Kidney (tissue), 13 donors: ENCODE measurements at regions not wholly inside any gene's neighbourhood (a gene's known extent, or its start where the extent isn't known, plus 50 kb on each side); places are given as distances from the start of the nearest gene placed in this dataset.

ENCODE experiments used
- DNase-seq, 5 donors: peaks; one replicate each; pipeline ENCODE4 v3.0.0-alpha.2; 2013 to 2020
- FAIRE-seq: peaks from 2 replicates; lab custom pipeline; 2012; peaks lifted over from hg19 to GRCh38; lab: Jason Lieb, UNC
- H3K27ac ChIP-seq, 2 donors: one replicate each; pipeline ENCODE4 v1.7.0; 2013; ENCODE audit warnings: low read depth in 2 of 2, low read length in 2 of 2, inconsistent platforms in 1 of 2
- H3K27me3 ChIP-seq: one replicate; pipeline ENCODE4 v1.7.1; 2013; ENCODE audit warnings: low read length, inconsistent platforms; ENCODE audit not compliant: control insufficient read depth, insufficient read depth
- H3K36me3 ChIP-seq, 3 donors: one replicate each; pipeline versions ENCODE4 v1.7.0 to v1.7.1; 2013; ENCODE audit warnings: low read length in 3 of 3, control low read depth in 1 of 3, inconsistent platforms in 1 of 3; ENCODE audit not compliant: insufficient read depth in 3 of 3, control insufficient read depth in 2 of 3
- H3K4me1 ChIP-seq, 3 donors: one replicate each; pipeline versions ENCODE4 v1.7.0 to v1.7.1; 2013; ENCODE audit warnings: low read length in 3 of 3, inconsistent platforms in 1 of 3, low read depth in 1 of 3; ENCODE audit not compliant: control insufficient read depth in 2 of 3, insufficient read depth in 2 of 3
- H3K4me3 ChIP-seq, 3 donors: one replicate each; pipeline versions ENCODE4 v1.7.0 to v1.8.1; 2013; ENCODE audit warnings: low read length in 3 of 3, control low read depth in 1 of 3, inconsistent platforms in 1 of 3
- H3K9ac ChIP-seq, 3 donors: one replicate each; pipeline versions ENCODE4 v1.7.0 to v1.7.1; 2013; ENCODE audit warnings: low read length in 3 of 3, control low read depth in 1 of 3, inconsistent platforms in 1 of 3
- H3K9me3 ChIP-seq, 3 donors: one replicate each; pipeline versions ENCODE4 v1.7.0 to v1.7.1; 2013; ENCODE audit warnings: low read length in 3 of 3, control low read depth in 1 of 3, inconsistent platforms in 1 of 3; ENCODE audit not compliant: control insufficient read depth in 2 of 3, insufficient read depth in 1 of 3
- intact Hi-C: fragments of 100-400 bp; cut with DNase I; formaldehyde crosslinking; loops from one replicate; pipeline ENCODE4 v1.11.1; 2022
- TF ChIP-seq, protein P1 (sequence below): IDR thresholded peaks from 3 replicates; pipeline ENCODE4 v1.5.1; 2012; ENCODE audit warnings: mild to moderate bottlenecking, moderate library complexity, borderline replicate concordance; ENCODE audit not compliant: insufficient read depth; ENCODE audit errors: extremely low read depth
- donor health status: control.
- donor health status: control.
- donor health status: control.
- donor health status: control.
- donor health status: control.
- donor health status: DM: yes; HTN: yes; CAD: no.
- donor health status: Normal renal cell carcinoma (clear cell type).

DNA sequence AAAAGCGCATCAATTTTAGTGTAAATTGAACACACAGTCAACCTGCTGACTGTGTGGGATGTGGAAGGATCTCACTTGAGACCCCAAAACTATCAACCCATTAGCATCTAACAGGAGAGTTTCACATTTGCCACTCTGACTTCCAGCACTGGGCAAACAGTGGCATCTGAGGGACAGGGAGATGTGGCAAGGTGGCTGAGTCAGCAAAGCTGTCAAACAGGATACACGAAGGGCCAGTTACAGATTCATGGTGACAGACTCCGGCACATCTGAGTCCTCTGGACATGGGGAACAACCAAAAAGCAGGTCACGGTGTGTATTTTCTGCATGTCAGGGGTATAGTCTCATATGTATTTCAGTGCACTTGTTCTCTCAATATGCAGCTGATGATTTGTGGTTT lies 573.4 kb upstream of the PPP2R3A start:
- Histone ChIP-seq H3K27me3 (no peaks in the 10 kb centered on the region), H3K9me3 (peaks cover 0 to 10% (median 0%) of the 10 kb centered on the region in 3 donors), H3K4me3 (no peak overlapping the region), H3K27ac (no peak overlapping the region), H3K4me1 (no peaks in the 10 kb centered on the region), H3K9ac (no peak overlapping the region), H3K36me3 (no peaks in the 10 kb centered on the region)
- intact Hi-C loops: no loop called here
- TF ChIP-seq, protein P1, sequence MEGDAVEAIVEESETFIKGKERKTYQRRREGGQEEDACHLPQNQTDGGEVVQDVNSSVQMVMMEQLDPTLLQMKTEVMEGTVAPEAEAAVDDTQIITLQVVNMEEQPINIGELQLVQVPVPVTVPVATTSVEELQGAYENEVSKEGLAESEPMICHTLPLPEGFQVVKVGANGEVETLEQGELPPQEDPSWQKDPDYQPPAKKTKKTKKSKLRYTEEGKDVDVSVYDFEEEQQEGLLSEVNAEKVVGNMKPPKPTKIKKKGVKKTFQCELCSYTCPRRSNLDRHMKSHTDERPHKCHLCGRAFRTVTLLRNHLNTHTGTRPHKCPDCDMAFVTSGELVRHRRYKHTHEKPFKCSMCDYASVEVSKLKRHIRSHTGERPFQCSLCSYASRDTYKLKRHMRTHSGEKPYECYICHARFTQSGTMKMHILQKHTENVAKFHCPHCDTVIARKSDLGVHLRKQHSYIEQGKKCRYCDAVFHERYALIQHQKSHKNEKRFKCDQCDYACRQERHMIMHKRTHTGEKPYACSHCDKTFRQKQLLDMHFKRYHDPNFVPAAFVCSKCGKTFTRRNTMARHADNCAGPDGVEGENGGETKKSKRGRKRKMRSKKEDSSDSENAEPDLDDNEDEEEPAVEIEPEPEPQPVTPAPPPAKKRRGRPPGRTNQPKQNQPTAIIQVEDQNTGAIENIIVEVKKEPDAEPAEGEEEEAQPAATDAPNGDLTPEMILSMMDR: no peak
- DNase-seq (no peak), FAIRE-seq (no peak)

DNA sequence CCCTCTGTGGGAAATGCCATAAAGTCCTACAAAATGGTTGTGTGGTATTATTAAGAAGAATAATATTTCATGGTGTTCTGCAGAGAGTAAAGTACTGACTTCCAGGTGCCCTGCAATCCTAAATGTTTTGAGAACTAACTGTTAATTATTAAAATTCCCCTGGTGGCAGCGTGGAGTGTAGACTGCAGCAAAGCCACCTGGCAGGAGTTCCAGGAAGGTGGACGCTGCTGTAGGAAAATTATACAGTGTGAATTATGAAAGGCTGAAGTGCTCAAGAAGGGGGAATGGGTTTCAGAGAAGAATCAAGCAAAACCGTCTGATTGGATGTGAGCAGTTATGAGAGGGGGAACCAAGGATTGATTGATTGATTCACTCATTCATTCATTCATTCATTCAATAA lies 572.4 kb upstream of the PPP2R3A start:
- FAIRE-seq (no peak), DNase-seq (no peak)
- TF ChIP-seq, protein P1: peak; percentile 6
- Histone ChIP-seq H3K4me1 (no peaks in the 10 kb centered on the region), H3K27me3 (no peaks in the 10 kb centered on the region), H3K9ac (no peak overlapping the region), H3K36me3 (no peaks in the 10 kb centered on the region), H3K4me3 (no peak overlapping the region), H3K27ac (no peak overlapping the region), H3K9me3 (peaks cover 0 to 10% (median 0%) of the 10 kb centered on the region in 3 donors)
- intact Hi-C loops: no loop called here

DNA sequence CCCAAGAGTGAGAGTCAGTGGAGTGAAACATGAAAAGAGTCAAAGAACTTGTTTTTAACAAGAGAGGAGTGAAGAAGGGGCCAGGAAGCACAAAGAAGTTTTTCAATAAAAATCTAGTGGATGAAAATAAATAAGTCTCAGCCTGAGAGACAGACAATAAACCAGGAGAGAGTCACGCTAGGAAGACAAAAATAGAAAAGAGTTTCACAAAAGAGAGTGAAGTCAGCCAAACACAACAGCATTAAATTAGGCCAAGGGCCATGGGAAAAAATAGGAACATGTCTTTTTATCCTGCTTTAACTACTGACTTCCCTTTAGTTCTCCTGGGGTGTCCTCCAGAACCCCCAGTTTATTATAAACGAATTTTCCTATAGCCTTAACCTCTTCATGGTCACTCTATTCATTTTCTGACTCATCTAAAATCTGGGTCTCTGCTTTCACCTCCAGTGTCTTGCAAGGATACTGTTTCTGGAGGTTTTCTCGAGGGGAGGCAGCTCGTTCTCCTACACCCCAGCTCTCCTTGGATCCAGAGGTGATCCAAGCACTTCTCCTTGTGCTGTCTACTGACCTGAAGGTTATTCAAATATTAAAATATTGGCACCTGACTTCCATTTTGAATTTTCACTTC lies 571.5 kb upstream of the PPP2R3A start:
- Histone ChIP-seq H3K36me3 (no peaks in the 10 kb centered on the region), H3K9ac (no peak overlapping the region), H3K4me1 (no peaks in the 10 kb centered on the region), H3K4me3 (no peak overlapping the region), H3K9me3 (peaks cover 0 to 10% (median 0%) of the 10 kb centered on the region in 3 donors), H3K27ac (no peak overlapping the region), H3K27me3 (no peaks in the 10 kb centered on the region)
- intact Hi-C loops: no loop called here
- TF ChIP-seq, protein P1: no peak
- DNase-seq (peak in 1 of 5 donors; percentile 24), FAIRE-seq (no peak)

DNA sequence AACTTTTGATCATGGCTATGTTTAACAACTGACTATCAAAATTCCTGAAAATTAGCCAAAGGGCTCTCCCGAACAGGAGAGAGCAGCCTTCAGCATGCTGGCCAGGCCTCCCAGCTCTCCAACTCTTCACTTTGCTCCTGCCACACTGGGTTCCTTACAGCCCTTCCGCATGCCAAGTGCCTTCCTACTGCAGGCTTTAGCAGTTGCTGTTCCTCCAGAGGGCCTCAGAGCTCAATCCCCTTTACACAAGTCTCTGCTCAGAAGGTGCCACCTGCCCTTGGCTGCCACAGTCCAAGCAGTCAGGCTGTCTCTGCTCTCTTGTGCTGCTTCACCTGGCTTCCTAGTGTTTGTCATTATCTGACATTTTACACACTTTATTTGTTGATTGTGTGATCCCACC lies 553.1 kb upstream of the PPP2R3A start:
- no peak overlapping the region for H3K9ac ChIP-seq
- intact Hi-C loops: no loop called here
- H3K27me3 ChIP-seq: no peaks in the 10 kb centered on the region
- FAIRE-seq (no peak), DNase-seq (peak in 1 of 5 donors; percentile 32)
- H3K36me3 ChIP-seq: no peaks in the 10 kb centered on the region
- no peaks in the 10 kb centered on the region for H3K4me1 ChIP-seq
- no peak overlapping the region for H3K4me3 ChIP-seq
- TF ChIP-seq, protein P1: no peak
- no peaks in the 10 kb centered on the region for H3K9me3 ChIP-seq
- H3K27ac ChIP-seq: no peak overlapping the region
